IPS-11a (cell line): ENCODE measurements at regions not wholly inside any gene's neighbourhood (a gene's known extent, or its start where the extent isn't known, plus 50 kb on each side); places are given as distances from the start of the nearest gene placed in this dataset.

ENCODE experiments used
- H3K4me3 ChIP-seq: one replicate; pipeline ENCODE4 v1.5.1; 2013; ENCODE audit warnings: low read depth, low read length, control low read depth

DNA sequence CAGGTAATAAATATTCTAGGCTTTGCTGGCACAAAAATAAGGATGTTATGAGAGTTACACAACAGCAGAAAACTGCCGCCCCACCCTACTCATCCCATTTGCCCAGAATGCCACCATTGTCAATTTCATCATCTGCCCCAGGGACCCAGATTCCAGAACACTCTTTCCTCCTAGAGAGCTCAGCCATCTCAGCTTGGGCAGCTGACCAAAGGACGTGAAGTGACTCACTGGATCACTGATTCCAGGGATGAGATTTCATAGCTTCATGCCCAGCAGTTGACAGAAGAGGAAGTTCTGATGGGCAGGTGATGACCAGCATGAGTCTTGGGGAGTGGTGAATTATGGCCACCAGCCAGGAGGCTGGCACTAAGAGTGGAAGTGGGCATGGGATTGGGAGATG, 450.3 kb downstream of the RMST start:
- no peak overlapping the region for H3K4me3 ChIP-seq

- no peak overlapping the region for H3K4me3 ChIP-seq
These were observed 459.5 kb downstream of the RMST start for GRCh38 chr12:97921979-97922722.

DNA sequence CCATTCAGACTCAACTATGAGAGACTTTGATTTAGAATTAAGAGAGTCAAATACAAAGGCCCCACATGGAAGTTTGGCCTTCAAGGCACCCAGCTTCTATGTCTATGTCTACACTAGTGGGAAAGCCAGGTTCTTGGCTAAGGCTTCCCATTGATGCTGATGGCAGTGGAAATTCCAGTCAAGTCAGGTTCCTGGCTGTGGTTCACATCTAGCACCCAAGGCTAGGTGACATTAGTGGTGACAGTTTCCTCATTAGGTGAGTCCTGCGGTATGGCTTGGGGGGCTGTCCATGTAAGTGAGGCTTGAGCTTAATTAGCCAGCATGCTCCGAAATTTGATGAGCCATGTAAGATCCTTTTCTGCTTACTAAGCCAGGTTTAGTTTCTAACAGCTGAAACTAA, 460.9 kb downstream of the RMST start:
- no peak overlapping the region for H3K4me3 ChIP-seq

DNA sequence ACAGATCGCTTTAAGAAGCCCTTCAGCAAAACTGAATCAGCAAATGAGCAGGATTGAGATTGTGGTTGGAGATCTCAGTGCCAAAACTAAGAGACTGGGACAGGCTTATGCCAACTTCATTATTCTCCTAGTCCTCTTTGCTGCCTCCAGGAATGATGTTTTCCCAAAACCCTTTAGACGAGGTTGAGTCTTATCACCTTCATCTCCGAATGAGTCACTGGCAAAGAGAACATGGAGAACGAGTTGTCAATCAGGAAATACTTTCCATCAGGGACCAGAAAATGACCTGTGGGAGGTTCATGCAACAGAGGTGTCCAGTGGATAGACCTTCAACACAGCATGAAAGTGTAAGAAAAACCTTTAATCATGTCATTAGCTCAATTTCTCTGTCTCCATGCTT, 461.5 kb downstream of the RMST start:
- H3K4me3 ChIP-seq = no peak overlapping the region

- no peak overlapping the region for H3K4me3 ChIP-seq
These were observed 465.4 kb downstream of the RMST start for GRCh38 chr12:97927977-97928376.

DNA sequence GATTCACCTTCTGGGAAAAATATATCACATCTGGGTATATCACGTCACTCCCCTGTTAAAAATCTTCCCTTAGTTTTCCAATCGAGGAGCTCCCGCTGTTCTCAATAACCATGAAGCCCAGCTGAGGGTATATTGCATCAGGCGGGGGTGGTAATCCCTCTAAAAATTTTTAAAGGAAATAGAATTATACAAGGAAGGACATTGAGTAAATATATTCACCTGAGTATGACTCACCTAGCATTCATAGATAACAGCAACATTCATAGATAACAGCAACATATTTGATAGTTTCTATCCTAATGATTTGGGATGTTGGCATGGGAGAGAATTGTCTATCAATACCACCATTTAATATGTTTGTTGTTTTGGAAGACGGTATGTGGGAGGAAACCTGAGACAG, 473.6 kb downstream of the RMST start:
- H3K4me3 ChIP-seq = no peak overlapping the region

- H3K4me3 ChIP-seq = no peak overlapping the region
These were observed 475.4 kb downstream of the RMST start for GRCh38 chr12:97938031-97938430.

- no peak overlapping the region for H3K4me3 ChIP-seq
These were observed 476.6 kb downstream of the RMST start for GRCh38 chr12:97939156-97939555.

- H3K4me3 ChIP-seq = no peak overlapping the region
These were observed 477.5 kb downstream of the RMST start for GRCh38 chr12:97940105-97940504.

DNA sequence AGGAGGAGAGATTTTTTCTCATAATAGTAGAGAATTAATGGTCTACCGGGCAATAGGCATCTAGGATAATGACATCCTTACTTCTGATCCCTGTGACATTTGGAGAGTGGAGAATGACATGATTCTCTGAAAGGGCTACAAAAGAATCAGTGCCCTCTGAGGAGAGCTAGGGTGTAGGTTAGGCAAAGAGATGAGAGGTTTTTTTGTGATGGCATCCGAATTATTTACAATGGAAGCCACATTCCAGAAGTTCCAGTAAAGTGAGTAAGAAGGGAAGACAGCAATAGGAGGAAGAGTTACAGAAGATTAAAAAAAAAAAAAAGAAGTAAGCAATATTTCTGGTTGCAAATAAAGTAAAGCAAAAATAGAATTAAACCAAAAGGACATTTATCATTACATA, 478.0 kb downstream of the RMST start:
- H3K4me3 ChIP-seq = no peak overlapping the region

- H3K4me3 ChIP-seq = no peak overlapping the region
These were observed 479.2 kb downstream of the RMST start for GRCh38 chr12:97941686-97942354.

DNA sequence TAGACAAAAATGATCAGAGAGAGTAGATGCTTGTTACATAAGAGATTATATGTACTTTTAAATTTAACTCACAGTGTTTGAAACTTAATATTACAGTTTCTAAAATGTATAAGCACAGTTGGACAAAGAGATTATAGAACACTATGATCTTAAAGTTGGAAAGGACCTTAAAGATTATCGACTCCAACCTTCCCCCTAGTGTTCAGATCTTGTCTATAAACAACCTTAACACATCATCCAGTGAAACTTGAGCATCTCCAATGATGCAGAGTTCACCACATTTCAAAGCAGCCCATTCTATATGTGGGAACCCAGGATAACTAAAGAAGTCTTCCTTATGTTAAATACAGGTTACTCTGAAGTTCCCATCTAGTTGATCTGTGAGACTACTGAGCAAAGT, 480.8 kb downstream of the RMST start:
- no peak overlapping the region for H3K4me3 ChIP-seq

DNA sequence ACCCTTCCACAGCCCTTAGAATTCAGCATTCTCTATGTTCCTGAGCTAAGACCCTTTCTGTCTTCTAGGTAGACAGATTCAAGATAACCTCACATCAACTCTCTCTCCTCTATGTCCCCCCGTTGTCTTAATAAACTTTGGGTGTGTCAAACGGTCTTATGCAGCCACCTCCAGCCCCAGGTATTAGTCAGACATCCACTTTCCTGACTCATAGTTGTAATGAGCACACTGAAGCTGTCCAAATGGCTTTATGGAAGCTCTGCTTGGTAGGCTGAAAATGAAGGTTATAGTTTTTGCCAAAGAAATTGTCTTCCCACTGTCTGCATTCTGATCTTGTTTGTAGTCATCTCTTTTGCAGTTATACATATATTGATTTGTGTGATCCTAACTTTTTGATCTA, 482.0 kb downstream of the RMST start:
- H3K4me3 ChIP-seq = no peak overlapping the region

DNA sequence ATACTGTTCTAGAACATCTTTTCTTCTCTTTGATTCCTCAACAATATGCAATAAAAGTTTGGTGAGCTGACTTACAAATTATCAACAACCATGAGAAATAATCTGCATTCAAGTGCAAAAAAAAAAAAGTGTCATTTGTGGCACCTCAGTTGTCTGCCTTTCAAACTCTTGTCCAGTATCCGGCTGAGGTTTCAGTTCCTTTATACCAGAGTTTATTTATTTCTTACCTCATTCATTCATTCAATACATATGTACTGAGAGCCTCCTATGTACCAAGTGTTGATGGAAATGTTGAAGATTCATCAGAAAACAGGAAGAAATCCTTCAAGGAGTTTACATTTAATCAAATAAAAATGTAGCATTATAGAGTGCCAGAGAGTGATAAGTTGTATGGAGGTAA, 484.1 kb downstream of the RMST start:
- no peak overlapping the region for H3K4me3 ChIP-seq

DNA sequence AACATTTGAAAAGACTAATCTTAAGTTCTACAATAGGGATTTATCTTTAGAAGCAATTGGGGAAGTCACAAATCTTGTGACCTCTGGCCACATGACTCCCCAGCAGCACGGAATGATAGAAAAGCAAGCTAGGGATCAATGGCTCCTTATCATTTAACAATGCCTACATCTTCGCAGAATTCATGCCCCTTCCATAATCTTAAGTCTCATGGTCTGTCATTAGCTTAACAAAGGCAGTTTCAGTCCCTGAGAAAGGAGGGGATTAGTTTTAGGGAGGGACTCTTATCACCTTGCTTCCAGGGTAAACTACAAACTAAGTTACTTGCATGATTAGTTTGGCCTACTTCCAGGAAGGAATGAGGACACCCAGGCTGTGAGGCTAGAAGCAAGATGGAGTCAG, 486.0 kb downstream of the RMST start:
- no peak overlapping the region for H3K4me3 ChIP-seq

- H3K4me3 ChIP-seq = no peak overlapping the region
These were observed 488.6 kb downstream of the RMST start for GRCh38 chr12:97951239-97951638.

GRCh38 chr12:97951717-97952116, 489.1 kb downstream of the RMST start:
- no peak overlapping the region for H3K4me3 ChIP-seq

GRCh38 chr12:97957109-97957508, 494.5 kb downstream of the RMST start:
- no peak overlapping the region for H3K4me3 ChIP-seq

DNA sequence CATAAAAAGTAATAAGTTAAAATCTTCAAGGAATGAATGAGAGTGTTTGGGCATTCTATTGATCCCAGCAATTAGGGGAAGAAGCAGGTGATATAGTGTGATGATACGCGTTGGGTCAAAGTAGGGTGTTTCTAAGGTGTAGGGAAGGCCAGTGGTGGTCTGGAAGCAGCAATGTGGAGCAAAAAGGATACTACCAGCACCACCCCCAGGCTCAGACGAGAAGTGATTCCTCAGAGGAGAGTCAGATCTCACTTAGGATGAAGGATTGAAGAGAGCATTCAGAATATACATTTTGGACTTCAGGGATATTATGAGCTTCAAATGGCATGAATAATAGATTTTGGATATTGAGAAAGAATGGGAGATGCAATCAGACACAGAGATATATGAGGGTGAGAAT, 497.6 kb downstream of the RMST start:
- H3K4me3 ChIP-seq = no peak overlapping the region

- H3K4me3 ChIP-seq = no peak overlapping the region
These were observed 498.4 kb downstream of the RMST start for GRCh38 chr12:97960741-97961608.

GRCh38 chr12:97967831-97968230, 505.2 kb downstream of the RMST start:
- H3K4me3 ChIP-seq = no peak overlapping the region
